Glutamatergic neuron (in vitro differentiated cells): ENCODE measurements at regions not wholly inside any gene's neighbourhood (a gene's known extent, or its start where the extent isn't known, plus 50 kb on each side); places are given as distances from the start of the nearest gene placed in this dataset.

Experiments
- DNase-seq: peaks from one replicate; pipeline ENCODE4 v3.0.0; 2022
- H3K27ac Mint-ChIP-seq: one replicate; pipeline ENCODE4 v1.8.0; 2020; ENCODE audit warnings: mild to moderate bottlenecking, mixed read lengths, inconsistent platforms; ENCODE audit not compliant: unreplicated experiment
- H3K27me3 Mint-ChIP-seq: one replicate; pipeline ENCODE4 v1.8.0; 2020; ENCODE audit warnings: mild to moderate bottlenecking, moderate library complexity, mixed read lengths, inconsistent platforms; ENCODE audit not compliant: unreplicated experiment
- H3K36me3 Mint-ChIP-seq: one replicate; pipeline ENCODE4 v1.8.0; 2020; ENCODE audit warnings: mild to moderate bottlenecking, mixed read lengths, inconsistent platforms; ENCODE audit not compliant: unreplicated experiment
- H3K4me1 Mint-ChIP-seq: one replicate; pipeline ENCODE4 v1.8.0; 2020; ENCODE audit warnings: mild to moderate bottlenecking, low read depth, mixed read lengths, inconsistent platforms; ENCODE audit not compliant: unreplicated experiment
- H3K4me3 Mint-ChIP-seq: one replicate; pipeline ENCODE4 v1.8.0; 2020; ENCODE audit warnings: mild to moderate bottlenecking, mixed read lengths, inconsistent platforms; ENCODE audit not compliant: unreplicated experiment
- H3K9me3 Mint-ChIP-seq: one replicate; pipeline ENCODE4 v1.8.0; 2020; ENCODE audit warnings: mild to moderate bottlenecking, moderate library complexity, mixed read lengths, inconsistent platforms; ENCODE audit not compliant: unreplicated experiment
- CTCF ChIP-seq: fragments of 200-600 bp; sonication (generic); IDR thresholded peaks from one replicate; pipeline ENCODE4 v1.5.0; 2021; ENCODE audit not compliant: partially characterized antibody, unreplicated experiment

DNA sequence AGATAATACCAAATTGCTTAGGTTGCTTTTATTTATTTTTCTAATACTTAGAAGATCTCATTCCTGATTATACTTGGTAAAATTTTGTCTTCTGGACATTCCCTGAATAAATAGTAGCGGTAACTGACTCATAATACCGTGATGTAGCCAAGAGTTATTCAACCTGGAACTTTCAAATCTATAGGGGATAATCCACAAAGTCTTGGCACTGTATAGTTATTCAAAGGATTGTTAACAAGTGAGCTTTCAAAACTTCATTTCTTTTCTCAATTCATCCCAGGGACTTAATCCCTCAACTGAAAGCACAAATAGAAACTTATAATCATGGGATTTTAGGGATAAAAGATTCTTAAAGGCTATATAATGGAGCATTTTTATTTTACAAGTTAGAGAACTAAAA is 1383.3 kb downstream of the FAM133A start:
- Mint-ChIP-seq H3K36me3 (no peaks in the 10 kb centered on the region), H3K27me3 (no peaks in the 10 kb centered on the region), H3K4me3 (no peak overlapping the region), H3K4me1 (no peaks in the 10 kb centered on the region), H3K9me3 (peaks cover 2% of the 10 kb centered on the region), H3K27ac (no peak overlapping the region)
- no peak for DNase-seq
- TF ChIP-seq CTCF, result no peak

DNA sequence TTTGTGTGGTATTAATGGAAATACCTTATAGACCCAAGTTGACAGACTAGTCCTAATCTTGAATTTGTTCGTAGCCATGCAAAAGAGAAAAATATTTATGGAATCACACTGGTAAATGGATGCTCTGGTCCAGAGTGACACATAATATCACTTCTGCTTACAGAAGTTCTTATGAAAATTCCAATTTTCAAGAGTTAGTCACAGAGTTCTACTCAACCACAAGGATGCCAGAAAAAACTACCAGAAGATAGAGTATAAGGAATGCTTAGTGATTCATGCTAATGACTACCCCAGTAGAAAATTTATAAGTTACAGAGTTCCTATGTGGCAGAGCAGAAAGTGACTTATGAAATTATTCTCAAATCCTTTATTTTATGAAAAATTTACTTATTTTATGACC is 1384.8 kb downstream of the FAM133A start:
- TF ChIP-seq CTCF, result no peak
- Mint-ChIP-seq H3K36me3 (no peaks in the 10 kb centered on the region), H3K27ac (no peak overlapping the region), H3K4me1 (no peaks in the 10 kb centered on the region), H3K4me3 (no peak overlapping the region), H3K9me3 (no peaks in the 10 kb centered on the region), H3K27me3 (no peaks in the 10 kb centered on the region)
- no peak for DNase-seq

GRCh38 chrX:95059909-95060308 is 1385.9 kb downstream of the FAM133A start:
- H3K27ac Mint-ChIP-seq, result no peak overlapping the region

DNA sequence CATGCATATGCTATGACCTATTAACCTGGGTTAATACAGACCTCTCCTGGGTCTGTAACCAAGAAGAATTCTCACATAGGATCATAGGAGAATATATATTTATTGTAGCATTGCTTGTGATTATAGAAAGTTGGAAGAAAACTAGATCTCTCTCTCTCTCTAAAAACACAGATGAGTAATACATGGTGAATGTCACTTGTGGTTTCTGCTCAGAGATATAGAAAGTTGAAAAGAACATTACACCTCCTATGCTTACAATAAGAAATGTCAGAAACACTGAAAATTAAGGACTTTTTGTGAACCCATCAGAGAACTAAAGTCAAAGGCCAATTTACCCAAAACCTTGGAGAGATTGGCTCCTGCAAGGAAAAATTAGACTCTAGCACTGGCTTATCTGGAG is 1389.5 kb downstream of the FAM133A start:
- Mint-ChIP-seq H3K4me1 (no peaks in the 10 kb centered on the region), H3K9me3 (no peaks in the 10 kb centered on the region), H3K27ac (no peak overlapping the region), H3K27me3 (no peaks in the 10 kb centered on the region), H3K4me3 (no peak overlapping the region), H3K36me3 (no peaks in the 10 kb centered on the region)
- no peak for TF ChIP-seq CTCF
- DNase-seq, result no peak

More at GRCh38 chrX:95059909-95060308, 1385.9 kb downstream of the FAM133A start:
- TF ChIP-seq CTCF, result no peak
- no peaks in the 10 kb centered on the region for H3K4me1 Mint-ChIP-seq
- no peaks in the 10 kb centered on the region for H3K27me3 Mint-ChIP-seq
- H3K36me3 Mint-ChIP-seq, result no peaks in the 10 kb centered on the region
- H3K4me3 Mint-ChIP-seq, result no peak overlapping the region
- no peaks in the 10 kb centered on the region for H3K9me3 Mint-ChIP-seq
- DNase-seq, result no peak

DNA sequence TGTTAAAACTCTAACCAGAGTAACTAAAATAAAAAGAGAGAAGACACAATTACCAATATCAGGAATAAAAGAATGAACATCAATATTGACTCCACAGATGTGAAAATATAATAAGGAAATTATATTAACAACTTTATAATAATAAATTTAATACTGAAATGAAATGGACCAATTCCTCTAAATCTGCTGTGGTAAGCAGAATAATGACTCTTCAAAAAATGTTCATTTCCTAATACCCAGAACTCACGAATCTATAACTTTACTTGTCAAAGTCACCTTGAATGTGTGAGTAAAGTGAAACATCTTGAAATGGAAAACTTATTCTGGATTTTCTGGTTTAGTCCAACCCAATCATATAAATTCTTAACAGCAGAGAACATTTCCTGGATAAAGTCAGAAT is 1391.1 kb downstream of the FAM133A start:
- no peak for TF ChIP-seq CTCF

More for the DNA sequence above, 1391.1 kb downstream of the FAM133A start:
- no peak for DNase-seq
- Mint-ChIP-seq H3K36me3 (no peaks in the 10 kb centered on the region), H3K27ac (no peak overlapping the region), H3K4me1 (no peaks in the 10 kb centered on the region), H3K9me3 (no peaks in the 10 kb centered on the region), H3K27me3 (no peaks in the 10 kb centered on the region), H3K4me3 (no peak overlapping the region)
